ENCODE measurements at regions not wholly inside any gene's neighbourhood (a gene's known extent, or its start where the extent isn't known, plus 50 kb on each side); places are given as distances from the start of the nearest gene placed in this dataset.

DNA sequence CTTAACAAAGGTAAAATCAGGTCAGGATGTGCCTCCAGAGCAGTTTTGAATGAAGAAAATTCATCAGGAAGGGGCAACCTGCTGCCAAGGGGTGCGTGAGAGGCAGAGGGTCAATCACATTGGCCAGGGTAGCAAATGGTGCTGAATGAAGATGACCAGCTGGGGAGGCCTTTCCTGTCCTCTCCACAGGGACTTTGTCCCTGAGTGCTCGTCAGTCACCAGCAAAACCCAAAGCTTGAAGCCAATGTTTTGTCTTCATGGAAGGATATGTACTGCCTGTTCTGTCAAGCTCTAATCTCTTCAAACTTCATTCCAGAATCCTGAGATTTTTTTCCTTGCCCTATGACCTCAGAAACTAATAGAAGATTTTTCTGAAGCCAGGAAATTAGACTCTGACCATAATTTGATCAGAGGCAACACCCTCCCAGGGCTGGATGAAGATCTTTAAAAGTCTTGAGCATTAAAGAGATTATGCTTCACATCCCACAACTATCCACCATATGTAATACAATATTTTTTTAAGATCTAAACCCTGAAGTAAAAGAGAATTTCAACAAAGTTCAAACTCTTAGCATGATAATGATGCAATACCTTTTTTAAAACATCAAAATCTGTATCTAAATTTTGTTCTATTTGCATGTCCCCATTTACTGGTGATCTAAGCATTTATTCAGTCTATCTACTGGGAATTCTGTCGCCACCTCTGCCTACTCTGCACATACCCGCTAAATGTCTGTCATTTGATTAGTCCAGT, 243.0 kb downstream of the SNX13 start:
- DNase-seq, result peak; percentile 33

DNA sequence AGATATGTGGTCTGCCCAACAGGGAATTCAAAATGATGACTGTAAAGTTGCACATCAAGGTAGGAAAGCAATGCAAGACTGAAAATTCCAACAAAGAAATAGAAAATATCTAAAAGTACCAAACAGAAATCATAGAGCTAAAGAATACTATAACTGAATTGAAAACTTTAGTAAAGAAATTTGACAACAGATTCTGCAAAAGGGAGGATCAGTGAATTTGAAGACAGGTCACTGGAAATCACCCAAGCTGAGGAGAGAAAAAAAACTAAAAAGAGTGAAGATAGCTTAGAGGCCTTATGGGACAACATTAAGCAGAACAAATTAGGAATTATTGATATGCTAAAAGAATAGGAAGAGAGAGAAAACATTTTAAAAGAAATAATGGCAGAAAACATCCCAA, 240.6 kb downstream of the SNX13 start:
- no peak for DNase-seq

DNA sequence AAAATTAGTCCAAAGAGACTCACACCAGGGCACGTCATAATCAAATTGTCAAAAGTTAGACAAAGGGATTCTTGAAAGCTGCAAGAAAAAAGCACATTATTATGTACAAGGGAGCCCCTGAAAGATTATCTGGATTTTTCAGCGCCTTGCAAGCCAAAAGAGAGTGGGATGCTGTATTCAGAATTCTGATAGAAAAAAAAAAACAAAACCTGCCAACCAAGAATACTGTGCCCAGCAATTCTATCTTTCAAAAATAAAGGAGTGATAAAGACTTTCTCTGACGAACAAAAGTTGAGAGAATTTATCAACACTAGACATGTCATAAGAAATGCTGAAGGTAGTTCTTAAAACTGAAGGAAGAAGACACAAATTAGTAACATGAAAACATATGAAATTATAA, 240.2 kb downstream of the SNX13 start:
- DNase-seq, result no peak

DNA sequence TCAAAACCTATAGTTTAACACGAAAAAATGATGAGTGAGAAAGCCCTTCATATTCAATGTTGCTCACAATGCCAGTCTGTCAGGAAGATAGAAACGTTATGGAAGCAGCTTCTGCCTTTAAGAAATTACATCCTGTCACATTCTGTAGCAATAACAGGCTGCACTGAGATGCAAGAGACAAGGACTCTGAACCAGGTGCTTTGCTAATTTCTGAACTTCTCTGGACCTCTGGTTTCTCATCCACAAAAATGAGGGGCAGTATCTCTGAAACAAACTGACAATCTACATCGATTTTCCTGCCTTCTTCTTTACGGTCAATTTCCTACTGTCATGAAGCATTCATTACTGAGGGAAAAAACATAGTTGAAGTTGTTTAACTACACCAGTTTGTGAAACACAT, 234.0 kb downstream of the SNX13 start:
- no peak for DNase-seq

DNA sequence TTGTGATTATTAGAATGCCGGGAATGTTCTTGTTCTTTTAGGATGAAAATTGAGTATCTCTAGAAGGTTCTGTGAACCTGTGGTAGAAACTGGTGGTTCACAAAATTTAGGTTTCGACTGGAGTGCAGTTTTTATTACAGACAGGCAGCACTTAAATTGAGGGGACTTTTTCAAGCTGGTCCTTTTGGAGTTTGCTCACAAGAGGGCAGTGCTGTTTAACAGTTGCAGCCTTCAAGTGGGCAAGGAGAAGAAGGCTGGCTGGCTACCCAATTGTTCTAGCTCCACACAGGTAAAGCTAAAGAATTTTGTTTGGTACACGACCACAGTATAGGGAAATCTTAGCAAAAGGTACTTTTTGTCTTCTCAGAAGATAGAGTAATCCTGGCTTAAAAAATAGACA, 233.6 kb downstream of the SNX13 start:
- DNase-seq, result peak; percentile 63

DNA sequence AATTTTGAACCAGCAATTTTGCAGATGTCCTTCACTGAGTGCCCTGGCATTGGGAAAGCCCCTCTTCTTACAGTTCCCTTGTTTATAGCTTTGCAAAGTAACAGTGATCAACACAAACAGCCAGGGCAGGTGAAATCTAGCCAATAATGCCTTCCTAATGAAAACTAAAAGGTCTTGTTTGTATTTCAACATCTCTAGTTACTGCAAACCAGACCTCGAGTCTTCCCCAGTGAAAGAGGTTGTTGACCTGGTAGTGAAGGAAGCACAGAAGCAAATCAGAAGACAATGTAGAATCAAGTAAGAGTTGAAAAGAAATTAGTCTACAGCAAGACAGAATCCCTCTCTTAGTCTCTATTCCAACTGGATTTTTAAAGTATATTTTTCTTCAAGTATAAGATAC, 231.2 kb downstream of the SNX13 start:
- no peak for DNase-seq

DNA sequence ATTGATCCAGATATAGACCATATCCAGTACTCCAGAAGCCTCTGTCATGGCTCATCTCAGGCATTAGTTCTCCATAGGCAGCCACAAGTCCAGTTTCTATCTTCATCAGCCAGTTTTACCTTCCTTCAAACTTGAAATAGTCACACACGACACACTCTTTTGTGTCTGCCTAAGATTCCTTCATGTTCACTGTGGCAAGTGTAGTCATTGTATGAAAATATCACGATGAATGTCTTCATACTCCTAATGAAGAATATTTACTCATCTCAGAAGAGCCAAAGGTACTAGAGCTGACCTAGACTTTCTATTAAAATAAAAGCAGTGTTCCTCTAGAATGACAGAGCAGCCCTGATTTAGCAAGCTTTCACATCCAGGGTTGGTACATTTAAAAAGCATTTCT, 230.7 kb downstream of the SNX13 start:
- no peak for DNase-seq

DNA sequence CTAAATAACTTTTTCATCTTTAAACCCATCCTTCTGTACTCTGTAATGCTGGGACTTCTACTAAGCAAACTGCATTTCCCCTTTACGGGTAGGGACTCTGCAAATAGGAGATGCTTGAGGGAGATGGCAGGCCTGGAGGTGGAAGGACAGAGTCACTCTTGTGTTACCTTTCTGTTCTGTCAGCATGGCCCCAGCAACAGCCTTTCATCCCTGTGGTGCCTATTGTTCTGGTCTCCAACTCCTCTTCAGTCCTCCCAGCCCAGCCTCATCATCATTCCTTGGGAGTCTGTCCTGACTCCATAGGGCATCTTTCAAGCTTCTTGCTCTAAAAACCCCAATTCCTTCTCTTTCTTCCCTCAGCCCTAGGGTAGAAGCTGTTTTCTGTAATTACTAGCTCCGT, 230.0 kb downstream of the SNX13 start:
- no peak for DNase-seq

DNA sequence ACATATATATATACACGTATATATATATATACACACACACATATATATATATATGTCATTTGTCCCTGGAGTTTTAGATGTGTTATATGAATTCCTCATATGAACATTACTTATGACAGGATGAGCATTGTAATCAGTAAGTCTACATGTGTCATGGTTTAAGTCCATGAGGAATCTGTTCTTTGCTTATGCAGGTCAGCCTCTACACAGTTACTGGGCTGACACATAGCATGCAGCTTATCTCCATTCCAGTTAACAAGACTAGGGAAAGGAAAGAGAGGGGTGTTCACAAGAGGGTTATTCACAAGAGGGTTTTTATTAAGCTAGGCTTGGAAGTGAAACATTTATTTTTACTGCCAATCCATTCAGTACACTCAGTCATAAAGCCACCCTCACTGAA, 226.7 kb downstream of the SNX13 start:
- no peak for DNase-seq

DNA sequence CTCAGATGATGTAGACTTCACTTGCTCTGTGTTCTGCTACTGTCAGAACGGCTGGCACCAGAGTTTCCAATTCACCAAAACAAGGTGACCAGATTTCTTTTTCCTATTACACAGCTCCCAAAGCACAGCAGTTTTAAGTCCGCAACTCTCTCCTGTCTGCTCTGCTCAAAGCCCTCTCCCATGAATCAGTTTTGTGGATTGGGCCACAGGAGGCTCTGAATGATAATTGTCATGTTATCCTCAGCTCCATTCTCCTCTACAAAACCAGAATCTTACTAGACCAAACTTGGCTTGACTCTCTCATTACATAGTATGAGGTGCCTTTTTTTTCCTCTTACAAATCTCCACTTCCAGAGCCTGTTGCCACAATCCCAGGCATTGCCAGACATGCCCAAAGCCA, 223.5 kb downstream of the SNX13 start:
- no peak for DNase-seq

DNA sequence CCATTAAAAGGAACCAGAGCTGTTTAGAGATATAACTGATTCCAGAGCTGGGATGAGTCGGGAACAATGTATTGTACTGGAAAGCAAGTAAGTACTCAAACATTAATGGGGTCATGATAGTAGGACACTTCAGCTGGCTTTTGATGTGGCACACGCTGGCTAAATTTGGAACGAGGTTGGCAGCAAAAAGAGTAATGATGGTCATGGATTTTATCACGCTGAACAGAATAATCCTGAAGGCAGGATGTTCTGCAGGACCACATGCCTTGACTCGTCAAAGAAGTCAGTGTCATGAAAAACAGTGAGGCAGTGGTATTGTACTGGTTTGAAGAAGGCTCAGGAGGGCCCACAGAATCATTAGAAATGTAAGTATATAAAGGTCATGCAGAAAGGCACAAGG, 220.3 kb downstream of the SNX13 start:
- DNase-seq, result no peak

DNA sequence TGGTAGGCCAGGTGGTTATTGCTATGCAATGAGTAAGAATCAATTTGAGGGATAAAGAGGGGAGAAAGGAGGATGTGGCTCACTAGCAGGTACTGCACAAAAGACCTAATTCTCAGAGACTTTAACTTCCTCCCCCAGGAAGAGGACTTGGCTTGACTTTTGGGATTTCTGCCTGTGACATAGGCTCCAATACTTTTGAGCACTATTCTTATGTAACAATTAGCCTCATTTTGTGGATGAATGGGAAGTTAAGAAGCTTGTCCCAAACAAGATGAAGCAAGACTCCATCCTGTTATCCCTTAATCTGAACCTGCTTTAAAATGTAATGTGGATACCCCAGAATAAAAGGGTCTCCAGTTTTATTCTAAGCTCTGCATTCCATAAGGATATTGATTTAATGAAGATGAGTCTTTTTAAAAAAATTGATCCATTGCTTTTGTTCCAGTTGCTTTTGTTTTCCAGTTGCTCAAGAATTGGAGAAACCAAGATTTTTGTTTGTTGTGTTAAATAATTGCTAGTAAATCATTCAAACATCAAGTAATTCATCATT, 218.5 kb downstream of the SNX13 start:
- DNase-seq, result no peak

DNA sequence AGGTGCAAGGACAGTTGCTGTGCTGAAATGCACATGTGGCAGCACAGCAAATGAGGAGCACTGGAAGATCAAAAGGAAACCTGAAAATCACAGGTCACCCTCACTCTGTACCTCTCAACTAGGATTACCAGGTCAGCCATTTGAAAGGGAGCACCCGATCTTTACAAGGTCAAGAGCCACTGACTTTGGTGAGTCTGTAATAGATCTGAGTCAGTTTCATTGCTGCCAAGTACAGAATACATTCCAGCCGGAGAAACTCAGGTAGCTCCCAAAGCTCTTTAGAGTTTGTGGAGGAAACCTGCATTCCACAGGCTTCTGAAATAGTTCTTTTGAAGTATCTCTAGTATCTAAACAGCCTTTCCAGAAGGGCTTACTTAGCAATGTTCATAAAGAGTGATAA, 217.5 kb downstream of the SNX13 start:
- no peak for DNase-seq

DNA sequence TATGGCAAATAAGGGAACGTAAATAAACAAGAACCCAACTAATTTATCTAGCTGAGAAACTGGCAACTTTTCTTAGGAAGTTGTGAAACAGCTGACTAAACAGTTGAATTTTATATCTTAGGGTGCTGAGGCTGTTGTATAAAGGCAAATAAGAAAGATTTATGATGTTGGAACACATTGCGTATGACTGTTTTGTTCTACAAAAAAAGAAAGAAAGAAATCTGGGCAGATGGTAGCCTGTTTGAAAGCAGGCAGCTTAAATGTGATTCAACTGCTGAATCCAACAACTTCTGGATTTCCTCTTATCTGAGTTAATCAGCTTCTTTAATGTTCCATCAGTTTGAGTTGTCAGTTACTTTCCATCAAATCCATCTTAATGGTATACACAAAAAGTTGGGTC, 214.5 kb downstream of the SNX13 start:
- DNase-seq, result peak; percentile 0

DNA sequence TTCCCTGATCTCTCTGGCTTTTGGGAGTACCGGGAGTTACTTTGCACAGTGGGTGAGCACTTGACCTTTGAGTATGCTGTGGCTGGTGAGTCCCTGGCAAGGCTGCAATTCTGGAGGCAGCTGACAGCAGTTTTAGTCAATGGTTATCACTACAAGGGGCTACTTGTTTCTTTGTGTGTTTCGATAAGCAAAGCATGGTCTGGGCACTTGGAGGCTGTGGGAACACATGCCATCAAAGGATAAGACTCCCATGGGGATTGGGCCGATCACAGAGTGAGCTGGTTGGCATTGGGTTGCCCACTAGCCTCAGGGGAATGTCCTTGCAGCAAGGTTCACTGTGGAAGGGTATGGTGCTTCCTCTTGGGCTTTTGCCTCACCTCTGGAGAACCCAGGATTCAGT, 208.2 kb downstream of the SNX13 start:
- no peak for DNase-seq

All from fibroblast of skin of abdomen (primary cell).